Nucleus accumbens (tissue), 56 donors: ENCODE measurements at regions not wholly inside any gene's neighbourhood (a gene's known extent, or its start where the extent isn't known, plus 50 kb on each side); places are given as distances from the start of the nearest gene placed in this dataset.
"Not testable (repeated sequence)": the region's sequence is repeated elsewhere in the genome, so short reads cannot be mapped to it uniquely, and the experiment has no call there.

Source experiments
- DNase-seq, 56 donors: peaks; one replicate each; lab custom pipeline; 2025; lab: John Stamatoyannopoulos, UW

- not testable (repeated sequence) for DNase-seq
Observed at GRCh38 chrX:115840729-115841409, 279.9 kb downstream of the PLS3 start.

DNA sequence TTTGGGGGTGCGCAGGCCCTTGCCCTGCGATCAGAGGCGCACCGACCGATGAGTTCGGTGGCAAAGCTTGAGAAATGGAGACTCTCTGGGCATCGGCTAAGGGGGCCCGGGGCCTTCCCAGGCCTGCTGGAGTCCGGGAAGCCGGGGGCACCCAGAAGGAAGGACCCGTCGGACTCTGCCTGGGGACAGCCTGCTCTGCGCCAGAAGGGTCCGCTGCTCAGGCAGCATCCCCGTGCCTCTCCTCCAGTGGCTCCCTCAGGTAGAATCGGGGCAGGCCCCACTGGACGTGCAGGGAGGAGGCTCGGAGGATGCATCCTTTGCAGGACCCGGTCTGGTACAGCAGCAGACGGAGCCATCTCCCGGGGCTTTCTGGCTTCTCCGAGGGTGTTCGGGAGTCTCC lies 290.0 kb downstream of the PLS3 start:
- not testable (repeated sequence) for DNase-seq

- not testable (repeated sequence) for DNase-seq
Observed at GRCh38 chrX:115853260-115853659, 292.3 kb downstream of the PLS3 start.

GRCh38 chrX:115881170-115881569 lies 289.4 kb upstream of the AGTR2 start:
- not testable (repeated sequence) for DNase-seq

DNA sequence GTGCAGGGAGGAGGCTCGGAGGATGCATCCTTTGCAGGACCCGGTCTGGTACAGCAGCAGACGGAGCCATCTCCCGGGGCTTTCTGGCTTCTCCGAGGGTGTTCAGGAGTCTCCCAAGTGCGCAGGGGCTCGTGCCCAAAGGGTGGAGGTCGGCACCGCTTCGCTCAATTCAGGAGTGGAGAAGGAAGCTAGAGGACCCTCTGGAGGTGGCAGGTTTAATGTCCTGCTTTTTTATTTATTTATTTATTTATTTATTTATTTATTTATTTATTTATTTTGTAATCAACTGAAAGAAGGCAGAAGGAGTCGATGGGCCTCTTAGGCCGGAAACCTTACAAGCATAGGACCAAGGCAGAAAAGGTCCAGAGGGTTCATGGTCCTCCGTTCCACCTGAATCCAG lies 286.4 kb upstream of the AGTR2 start:
- not testable (repeated sequence) for DNase-seq

DNA sequence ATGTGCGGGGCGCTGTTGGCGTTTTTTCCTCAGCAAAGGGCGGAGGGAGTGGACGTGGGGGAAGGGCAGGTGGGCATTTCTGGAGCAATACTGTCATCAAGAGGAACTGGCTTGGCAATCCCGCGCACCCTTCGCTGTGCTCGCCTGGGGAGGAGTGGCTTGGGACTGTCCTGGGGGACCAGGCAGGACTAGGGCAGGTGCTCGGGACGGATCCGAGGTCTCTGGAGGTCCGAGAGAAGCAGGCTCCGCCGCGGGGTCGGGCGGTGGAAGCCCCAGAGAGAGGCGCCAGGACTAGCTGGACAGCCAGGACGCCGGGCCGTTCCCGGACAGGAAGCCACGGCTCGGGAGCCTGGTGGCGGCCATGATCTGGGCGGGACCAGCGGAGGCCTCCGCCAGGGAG lies 282.5 kb upstream of the AGTR2 start:
- not testable (repeated sequence) for DNase-seq

- DNase-seq: not testable (repeated sequence)
Observed at GRCh38 chrX:115888519-115888918, 282.0 kb upstream of the AGTR2 start.

DNA sequence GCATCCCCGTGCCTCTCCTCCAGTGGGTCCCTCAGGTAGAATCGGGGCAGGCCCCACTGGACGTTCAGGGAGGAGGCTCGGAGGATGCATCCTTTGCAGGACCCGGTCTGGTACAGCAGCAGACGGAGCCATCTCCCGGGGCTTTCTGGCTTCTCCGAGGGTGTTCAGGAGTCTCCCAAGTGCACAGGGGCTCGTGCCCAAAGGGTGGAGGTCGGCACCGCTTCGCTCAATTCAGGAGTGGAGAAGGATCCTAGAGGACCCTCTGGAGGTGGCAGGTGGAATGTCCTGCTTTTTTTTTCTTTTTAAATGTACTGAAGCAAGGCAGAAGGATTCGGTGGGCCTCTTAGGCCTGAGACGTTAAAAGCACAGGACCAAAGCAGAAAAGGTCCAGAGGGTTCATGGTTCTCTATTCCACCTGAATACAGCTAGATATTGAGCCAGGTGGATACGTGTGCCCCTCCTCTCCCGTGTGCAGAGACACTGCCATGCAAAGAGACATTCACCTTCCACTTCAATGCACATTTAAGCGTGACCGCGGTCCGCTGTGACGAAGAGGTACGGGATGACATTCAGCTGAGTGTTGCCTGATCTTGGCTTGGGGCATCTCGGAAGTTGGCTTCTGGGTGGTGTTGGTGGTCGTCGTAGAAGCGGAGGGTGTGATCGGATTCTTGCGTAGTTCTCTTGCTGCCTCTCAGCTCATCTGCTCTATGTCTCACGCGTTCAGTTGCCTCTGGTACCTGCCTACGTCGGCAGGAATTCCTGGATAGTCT lies 281.2 kb upstream of the AGTR2 start:
- DNase-seq: no peak

DNA sequence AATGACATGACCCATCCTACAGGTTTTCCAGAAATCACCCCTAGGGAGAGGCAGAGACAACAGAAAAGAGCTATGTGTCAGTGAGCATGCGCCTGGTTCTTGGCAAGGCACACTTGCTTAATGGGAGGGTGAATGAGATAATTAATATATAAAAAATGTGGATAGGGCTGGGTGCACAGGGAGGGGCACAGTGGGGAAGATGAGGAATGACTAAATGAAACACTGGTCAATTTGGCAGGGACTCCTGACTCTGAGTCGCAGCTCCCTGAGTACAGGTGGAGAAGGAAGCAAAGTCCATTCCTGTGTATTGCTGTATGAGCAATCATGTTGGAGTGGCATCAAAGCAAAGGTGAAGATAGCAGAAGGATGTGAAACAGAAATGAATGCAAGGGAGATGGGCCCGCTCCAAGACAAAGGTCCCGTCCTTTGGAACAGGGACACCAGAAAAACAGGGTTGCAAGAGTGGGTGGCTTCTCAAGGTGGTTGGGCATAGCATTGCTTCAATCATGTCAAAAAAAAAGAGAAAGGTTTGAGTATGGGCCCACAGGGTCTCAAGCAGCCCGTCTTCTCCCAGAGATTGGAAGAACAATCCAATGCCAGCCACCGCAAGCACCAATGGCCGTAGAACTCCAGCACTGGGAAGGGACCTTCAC lies 278.4 kb upstream of the AGTR2 start:
- DNase-seq: peak in 10 of 56 donors; percentile 4 to 58 (median 16)

DNA sequence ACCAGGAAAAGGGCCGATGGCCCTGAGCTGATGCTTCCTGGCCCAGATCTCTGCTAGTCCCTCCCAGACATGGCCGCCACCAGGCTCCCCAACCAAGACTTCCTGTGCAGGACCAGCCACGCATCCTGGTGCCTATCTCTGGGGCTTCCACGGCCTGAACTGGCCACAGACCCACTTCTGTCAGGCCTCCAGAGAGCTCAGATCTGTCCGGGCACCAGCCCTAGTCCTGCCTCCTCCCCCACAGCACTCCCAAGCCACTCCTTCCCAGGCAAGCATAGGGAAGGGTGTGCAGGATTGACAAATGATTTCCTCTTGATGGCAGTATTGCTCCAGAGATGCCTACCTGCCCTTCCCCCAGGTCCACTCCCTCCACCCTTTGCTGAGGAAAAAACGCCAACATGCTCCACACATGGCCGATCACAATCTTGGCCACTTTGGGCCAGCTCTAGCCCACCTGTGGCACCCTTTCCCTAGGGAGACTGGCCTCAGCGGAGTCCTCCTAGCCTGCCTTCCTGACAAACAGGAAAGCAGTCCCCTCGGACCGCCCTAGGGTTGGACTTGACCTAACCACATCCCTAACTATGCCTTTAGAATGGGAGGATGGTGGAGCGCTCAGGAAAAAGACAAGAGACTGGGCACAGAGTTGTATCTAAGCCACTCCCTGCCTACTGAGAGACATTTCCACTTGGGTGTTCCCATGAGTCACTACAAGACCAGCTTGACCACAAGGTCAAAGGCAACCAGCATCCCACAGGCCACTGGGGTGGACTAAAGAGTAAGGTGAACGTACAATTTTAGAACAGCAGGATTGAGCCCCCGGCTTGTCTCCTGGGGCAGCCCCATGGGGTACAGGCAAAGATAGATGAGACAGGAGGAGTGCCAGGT lies 277.5 kb upstream of the AGTR2 start:
- peak in 46 of 56 donors; percentile 1 to 92 (median 59) for DNase-seq

DNA sequence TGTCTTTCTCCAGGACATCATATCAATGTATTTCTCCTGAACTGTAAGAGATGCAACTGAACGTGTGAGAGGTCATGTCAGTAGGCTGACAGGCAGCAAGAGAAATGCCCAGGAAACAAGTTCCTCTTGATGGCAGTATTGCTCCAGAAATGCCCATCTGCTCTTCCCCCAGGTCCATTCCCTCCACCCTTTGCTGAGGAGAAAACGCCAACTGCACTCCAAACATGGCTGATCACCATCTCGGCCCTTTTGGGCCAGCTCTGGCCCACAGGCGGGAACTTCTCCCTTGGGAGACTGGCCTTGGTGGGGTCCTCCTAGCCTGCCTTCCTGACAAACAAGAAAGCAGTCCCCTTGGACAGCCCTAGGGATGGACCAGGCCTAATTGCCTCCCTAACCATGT lies 276.5 kb upstream of the AGTR2 start:
- DNase-seq: peak in 40 of 56 donors; percentile 0 to 74 (median 19)

- no peak for DNase-seq
Observed at GRCh38 chrX:115895678-115896329, 274.7 kb upstream of the AGTR2 start.

GRCh38 chrX:115896362-115896761 lies 274.2 kb upstream of the AGTR2 start:
- no peak for DNase-seq

DNA sequence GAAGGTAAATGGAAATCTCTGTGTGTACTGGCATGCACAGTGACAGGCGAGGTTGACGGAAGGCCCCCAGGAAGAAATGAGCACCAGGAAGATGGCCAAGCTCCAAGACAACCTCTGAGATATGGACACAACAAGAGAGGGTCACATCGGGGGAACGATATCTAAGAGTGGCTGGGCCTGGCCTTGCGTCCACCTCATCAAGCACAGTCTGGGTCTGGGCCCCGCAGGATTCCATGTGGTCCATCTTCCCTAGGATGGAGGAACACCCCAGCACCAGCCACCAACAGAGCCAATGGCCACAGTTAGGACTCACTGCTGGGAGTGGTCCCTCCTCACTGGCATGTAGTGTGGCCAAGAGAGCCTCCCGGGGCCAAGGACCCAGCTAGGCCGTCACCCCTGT lies 272.6 kb upstream of the AGTR2 start:
- peak in 1 of 56 donors; percentile 1 for DNase-seq

DNA sequence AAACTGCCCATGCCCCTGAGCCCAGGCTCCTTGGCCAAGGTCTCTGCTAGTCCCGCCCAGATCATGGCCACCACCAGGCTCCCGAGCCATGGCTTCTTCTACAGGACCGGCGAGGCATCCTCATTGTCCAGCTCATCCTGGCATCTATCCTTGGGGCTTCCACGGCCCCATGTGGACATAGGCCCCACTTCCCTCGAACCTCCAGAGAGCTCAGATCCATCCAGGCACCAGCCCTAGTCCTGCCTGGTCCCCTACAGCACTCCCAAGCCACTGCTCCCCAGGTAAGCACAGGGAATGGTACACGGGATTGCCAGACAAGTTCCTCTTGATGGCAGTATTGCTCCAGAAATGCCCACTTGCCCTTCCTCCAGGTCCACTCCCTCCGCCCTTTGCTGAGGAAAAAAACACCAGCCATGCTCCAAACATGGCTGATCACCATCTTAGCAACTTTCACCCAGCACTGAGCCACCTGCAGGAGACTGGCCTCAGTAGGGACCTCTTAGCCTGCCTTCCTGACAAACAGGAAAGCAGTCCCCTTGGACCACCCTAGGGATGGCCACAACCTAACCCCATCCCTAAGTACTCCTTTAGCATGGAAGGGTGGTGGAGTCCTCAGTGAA lies 272.1 kb upstream of the AGTR2 start:
- peak in 37 of 56 donors; percentile 0 to 84 (median 56) for DNase-seq

GRCh38 chrX:115900425-115900824 lies 270.1 kb upstream of the AGTR2 start:
- no peak for DNase-seq

GRCh38 chrX:115901241-115901640 lies 269.3 kb upstream of the AGTR2 start:
- no peak for DNase-seq

GRCh38 chrX:115902995-115903394 lies 267.5 kb upstream of the AGTR2 start:
- no peak for DNase-seq

DNA sequence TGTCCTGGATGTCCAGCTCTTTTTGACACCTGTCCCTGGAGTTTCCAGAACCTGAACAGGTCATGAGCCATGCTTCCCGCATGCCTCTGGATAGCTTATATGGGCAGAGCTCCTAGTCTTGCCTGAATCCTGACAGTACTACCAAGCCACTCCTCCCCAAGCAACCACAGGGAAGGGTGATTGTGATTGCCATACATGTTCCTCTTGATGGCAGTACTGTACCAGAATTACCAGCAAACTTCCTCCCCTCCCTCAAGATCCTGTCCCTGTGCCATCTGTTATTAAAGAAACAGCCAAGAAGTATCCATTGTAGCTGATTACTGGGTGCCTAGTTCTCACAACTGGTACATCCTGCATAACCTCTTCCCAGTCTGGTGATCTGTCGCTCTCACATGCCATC lies 264.3 kb upstream of the AGTR2 start:
- no peak for DNase-seq
